Liver (tissue), 3 donors: ENCODE measurements at regions not wholly inside any gene's neighbourhood (a gene's known extent, or its start where the extent isn't known, plus 50 kb on each side); places are given as distances from the start of the nearest gene placed in this dataset.

Source experiments
- GABPA ChIP-seq, 2 donors: IDR thresholded peaks in 1 of 2; conservative IDR thresholded peaks in 1 of 2; 2 replicates each; pipeline ENCODE4 v1.6.1; 2016; ENCODE audit warnings: antibody characterized with exemption in 2 of 2, mild to moderate bottlenecking in 1 of 2, moderate library complexity in 1 of 2
- RAD21 ChIP-seq, 2 donors: IDR thresholded peaks; 2 replicates each; pipeline ENCODE4 v1.6.1; 2016; ENCODE audit warnings: antibody characterized with exemption in 2 of 2, mild to moderate bottlenecking in 2 of 2
- TAF1 ChIP-seq: conservative IDR thresholded peaks from 2 replicates; pipeline ENCODE4 v1.6.1; 2016; ENCODE audit warnings: antibody characterized with exemption, mild to moderate bottlenecking
- TF ChIP-seq, protein P1 (sequence below): fragments of 150-350 bp; IDR thresholded peaks from 2 replicates; pipeline ENCODE4 v1.5.1; 2017; ENCODE audit warnings: improper control_type of control experiment, low read depth, low read length; ENCODE audit not compliant: missing input control
- TF ChIP-seq, protein P2 (sequence below): IDR thresholded peaks from 2 replicates; pipeline ENCODE4 v1.6.1; 2016; ENCODE audit warnings: antibody characterized with exemption, mild to moderate bottlenecking
- donor health status: healthy.
- donor health status: healthy.

DNA sequence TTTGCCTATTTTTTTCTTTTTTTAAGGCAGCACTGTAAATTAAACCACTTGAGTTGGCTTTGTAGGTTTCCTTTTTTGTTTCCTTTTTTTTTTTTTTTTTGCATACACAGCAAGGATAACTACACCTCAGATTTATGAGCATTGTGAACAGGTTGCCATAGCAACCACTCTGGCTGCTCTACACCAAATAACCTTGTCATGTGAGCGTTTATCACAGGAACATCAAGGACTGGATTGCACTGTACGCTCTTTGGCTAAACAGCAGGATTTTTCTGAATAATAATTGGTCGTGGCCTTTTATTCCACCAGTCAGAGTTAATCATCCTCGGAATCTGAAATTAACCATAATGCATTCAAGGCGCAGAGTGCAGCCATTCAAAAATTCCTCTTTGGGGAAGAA lies 199.1 kb upstream of the SLC14A2 start:
- TF ChIP-seq, protein P1, sequence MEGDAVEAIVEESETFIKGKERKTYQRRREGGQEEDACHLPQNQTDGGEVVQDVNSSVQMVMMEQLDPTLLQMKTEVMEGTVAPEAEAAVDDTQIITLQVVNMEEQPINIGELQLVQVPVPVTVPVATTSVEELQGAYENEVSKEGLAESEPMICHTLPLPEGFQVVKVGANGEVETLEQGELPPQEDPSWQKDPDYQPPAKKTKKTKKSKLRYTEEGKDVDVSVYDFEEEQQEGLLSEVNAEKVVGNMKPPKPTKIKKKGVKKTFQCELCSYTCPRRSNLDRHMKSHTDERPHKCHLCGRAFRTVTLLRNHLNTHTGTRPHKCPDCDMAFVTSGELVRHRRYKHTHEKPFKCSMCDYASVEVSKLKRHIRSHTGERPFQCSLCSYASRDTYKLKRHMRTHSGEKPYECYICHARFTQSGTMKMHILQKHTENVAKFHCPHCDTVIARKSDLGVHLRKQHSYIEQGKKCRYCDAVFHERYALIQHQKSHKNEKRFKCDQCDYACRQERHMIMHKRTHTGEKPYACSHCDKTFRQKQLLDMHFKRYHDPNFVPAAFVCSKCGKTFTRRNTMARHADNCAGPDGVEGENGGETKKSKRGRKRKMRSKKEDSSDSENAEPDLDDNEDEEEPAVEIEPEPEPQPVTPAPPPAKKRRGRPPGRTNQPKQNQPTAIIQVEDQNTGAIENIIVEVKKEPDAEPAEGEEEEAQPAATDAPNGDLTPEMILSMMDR = no peak
- no peak for TF ChIP-seq RAD21 (IDR thresholded peaks at IDR 0.05)
- TF ChIP-seq, protein P2, sequence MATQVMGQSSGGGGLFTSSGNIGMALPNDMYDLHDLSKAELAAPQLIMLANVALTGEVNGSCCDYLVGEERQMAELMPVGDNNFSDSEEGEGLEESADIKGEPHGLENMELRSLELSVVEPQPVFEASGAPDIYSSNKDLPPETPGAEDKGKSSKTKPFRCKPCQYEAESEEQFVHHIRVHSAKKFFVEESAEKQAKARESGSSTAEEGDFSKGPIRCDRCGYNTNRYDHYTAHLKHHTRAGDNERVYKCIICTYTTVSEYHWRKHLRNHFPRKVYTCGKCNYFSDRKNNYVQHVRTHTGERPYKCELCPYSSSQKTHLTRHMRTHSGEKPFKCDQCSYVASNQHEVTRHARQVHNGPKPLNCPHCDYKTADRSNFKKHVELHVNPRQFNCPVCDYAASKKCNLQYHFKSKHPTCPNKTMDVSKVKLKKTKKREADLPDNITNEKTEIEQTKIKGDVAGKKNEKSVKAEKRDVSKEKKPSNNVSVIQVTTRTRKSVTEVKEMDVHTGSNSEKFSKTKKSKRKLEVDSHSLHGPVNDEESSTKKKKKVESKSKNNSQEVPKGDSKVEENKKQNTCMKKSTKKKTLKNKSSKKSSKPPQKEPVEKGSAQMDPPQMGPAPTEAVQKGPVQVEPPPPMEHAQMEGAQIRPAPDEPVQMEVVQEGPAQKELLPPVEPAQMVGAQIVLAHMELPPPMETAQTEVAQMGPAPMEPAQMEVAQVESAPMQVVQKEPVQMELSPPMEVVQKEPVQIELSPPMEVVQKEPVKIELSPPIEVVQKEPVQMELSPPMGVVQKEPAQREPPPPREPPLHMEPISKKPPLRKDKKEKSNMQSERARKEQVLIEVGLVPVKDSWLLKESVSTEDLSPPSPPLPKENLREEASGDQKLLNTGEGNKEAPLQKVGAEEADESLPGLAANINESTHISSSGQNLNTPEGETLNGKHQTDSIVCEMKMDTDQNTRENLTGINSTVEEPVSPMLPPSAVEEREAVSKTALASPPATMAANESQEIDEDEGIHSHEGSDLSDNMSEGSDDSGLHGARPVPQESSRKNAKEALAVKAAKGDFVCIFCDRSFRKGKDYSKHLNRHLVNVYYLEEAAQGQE = no peak
- TF ChIP-seq TAF1 = no peak
- TF ChIP-seq GABPA (IDR thresholded peaks at IDR 0.05 in 1 of 2, conservative IDR thresholded peaks at IDR 0.05 in 1 of 2) = no peak
